ENCODE measurements at regions not wholly inside any gene's neighbourhood (a gene's known extent, or its start where the extent isn't known, plus 50 kb on each side); places are given as distances from the start of the nearest gene placed in this dataset.

GRCh38 chr4:132893787-132894186 is 255.3 kb upstream of the PCDH10 start:
- ChIA-PET CTCF (no interaction called here), POLR2A (no interaction called here)
- Histone ChIP-seq H3K27ac (ENCODE audit: low read depth, low read length) (no peak overlapping the region), H3K27me3 (ENCODE audit: control insufficient read depth, insufficient read depth, low read length) (no peaks in the 10 kb centered on the region), H3K9me3 (ENCODE audit: control insufficient read depth, insufficient read depth, low read length) (peaks cover 3% of the 10 kb centered on the region; the same call in 1 of the 2 replicates), H3K4me3 (ENCODE audit: low read depth, low read length) (no peak overlapping the region)
- DNase-seq (ENCODE audit: low read depth, low spot score), result no peak
- no peak for TF ChIP-seq CTCF (IDR thresholded peaks at IDR 0.05; ENCODE audit: low read depth, low read length)

- ChIA-PET POLR2A (no interaction called here), CTCF (no interaction called here)
- Histone ChIP-seq H3K4me3 (ENCODE audit: low read depth, low read length) (no peak overlapping the region), H3K9me3 (ENCODE audit: control insufficient read depth, insufficient read depth, low read length) (peaks cover under 1% of the 10 kb centered on the region; the same call in 1 of the 2 replicates), H3K27ac (ENCODE audit: low read depth, low read length) (no peak overlapping the region), H3K27me3 (ENCODE audit: control insufficient read depth, insufficient read depth, low read length) (no peaks in the 10 kb centered on the region)
- DNase-seq (ENCODE audit: low read depth, low spot score), result no peak
- TF ChIP-seq CTCF (IDR thresholded peaks at IDR 0.05; ENCODE audit: low read depth, low read length), result no peak
Measured at GRCh38 chr4:132901224-132901623, 247.9 kb upstream of the PCDH10 start.

- Histone ChIP-seq H3K27ac (ENCODE audit: low read depth, low read length) (no peak overlapping the region), H3K4me3 (ENCODE audit: low read depth, low read length) (no peak overlapping the region), H3K9me3 (ENCODE audit: control insufficient read depth, insufficient read depth, low read length) (peaks cover 3% of the 10 kb centered on the region), H3K27me3 (ENCODE audit: control insufficient read depth, insufficient read depth, low read length) (no peaks in the 10 kb centered on the region)
- ChIA-PET CTCF (no interaction called here), POLR2A (no interaction called here)
- TF ChIP-seq CTCF (IDR thresholded peaks at IDR 0.05; ENCODE audit: low read depth, low read length), result no peak
- DNase-seq (ENCODE audit: low read depth, low spot score), result no peak
Measured at GRCh38 chr4:132910229-132910748, 238.8 kb upstream of the PCDH10 start.

- Histone ChIP-seq H3K9me3 (ENCODE audit: control insufficient read depth, insufficient read depth, low read length) (no peaks in the 10 kb centered on the region), H3K27ac (ENCODE audit: low read depth, low read length) (no peak overlapping the region), H3K4me3 (ENCODE audit: low read depth, low read length) (no peak overlapping the region), H3K27me3 (ENCODE audit: control insufficient read depth, insufficient read depth, low read length) (no peaks in the 10 kb centered on the region)
- TF ChIP-seq CTCF (IDR thresholded peaks at IDR 0.05; ENCODE audit: low read depth, low read length), result no peak
- POLR2A ChIA-PET, result no interaction called here
- DNase-seq (ENCODE audit: low read depth, low spot score), result no peak
- CTCF ChIA-PET, result no interaction called here
Measured at GRCh38 chr4:132918096-132918495, 231.0 kb upstream of the PCDH10 start.

- POLR2A ChIA-PET, result no interaction called here
- CTCF ChIA-PET, result no interaction called here
- Histone ChIP-seq H3K27me3 (ENCODE audit: control insufficient read depth, insufficient read depth, low read length) (no peaks in the 10 kb centered on the region), H3K27ac (ENCODE audit: low read depth, low read length) (no peak overlapping the region), H3K9me3 (ENCODE audit: control insufficient read depth, insufficient read depth, low read length) (no peaks in the 10 kb centered on the region), H3K4me3 (ENCODE audit: low read depth, low read length) (no peak overlapping the region)
- TF ChIP-seq CTCF (IDR thresholded peaks at IDR 0.05; ENCODE audit: low read depth, low read length), result no peak
- no peak for DNase-seq (ENCODE audit: low read depth, low spot score)
Measured at GRCh38 chr4:132923516-132923915, 225.6 kb upstream of the PCDH10 start.

Data from AG04450 (cell line).